Body of pancreas (tissue), 4 donors: ENCODE measurements at regions not wholly inside any gene's neighbourhood (a gene's known extent, or its start where the extent isn't known, plus 50 kb on each side); places are given as distances from the start of the nearest gene placed in this dataset.

Experiments used
- ATAC-seq: fragments of 150-250 bp; one replicate; pipeline ENCODE4 v1.9.1; 2016
- DNase-seq, 4 donors: peaks; one replicate each; pipeline ENCODE4 v3.0.0-alpha.2; 2019
- H3K27ac ChIP-seq, 4 donors: fragments of 200-600 bp; sonication (generic); 1 replicate in 3 of 4; 2 replicates in 1 of 4; pipeline versions ENCODE4 v1.5.1 to v1.6.1; 2016 to 2019; ENCODE audit warnings: mild to moderate bottlenecking in 1 of 4, mixed read lengths in 1 of 4, moderate library complexity in 1 of 4
- H3K27me3 ChIP-seq, 2 donors: fragments of 200-600 bp; sonication (generic); one replicate each; pipeline ENCODE4 v1.6.0; 2016; ENCODE audit warnings: mild to moderate bottlenecking in 1 of 2
- H3K36me3 ChIP-seq, 2 donors: fragments of 200-600 bp; sonication (generic); replicated peaks in 1 of 2; 2 replicates each; pipeline ENCODE4 v1.5.1; 2016; ENCODE audit warnings: low read depth in 2 of 2; ENCODE audit not compliant: insufficient read depth in 1 of 2
- H3K4me1 ChIP-seq: fragments of 200-600 bp; sonication (generic); one replicate; pipeline ENCODE4 v1.6.0; 2016
- H3K4me3 ChIP-seq, 2 donors: fragments of 200-600 bp; sonication (generic); 1 replicate in 1 of 2; 2 replicates in 1 of 2; pipeline ENCODE4 v1.5.1; 2016 to 2019
- H3K9me3 ChIP-seq, 3 donors: fragments of 200-600 bp; sonication (generic); 1 replicate in 2 of 3; 2 replicates in 1 of 3; pipeline ENCODE4 v1.5.1; 2016
- CTCF ChIP-seq, 7 experiments: fragments of 450-650 bp in 4 of 7; fragments of 200-600 bp in 3 of 7; sonication (generic) in 3 of 7; IDR thresholded peaks; one replicate each; pipeline ENCODE4 v1.5.1; 2016 to 2019; ENCODE audit warnings: antibody characterized with exemption in 7 of 7
- POLR2A ChIP-seq, 3 donors: fragments of 450-650 bp; IDR thresholded peaks; one replicate each; pipeline ENCODE4 v1.6.1; 2016; ENCODE audit warnings: antibody characterized with exemption in 3 of 3, mild to moderate bottlenecking in 2 of 3
- WGBS, 2 donors: methylation state at CpG; one replicate each; pipeline ENCODE4 v1.1.5; 2017; 5-methylcytosine and 5-hydroxymethylcytosine counted together
- intact Hi-C: fragments of 100-400 bp; cut with DNase I; formaldehyde crosslinking; loops from one replicate; pipeline ENCODE4 v1.15.1; 2023

GRCh38 chr3:190762801-190763200 is 99.7 kb downstream of the GMNC start:
- Histone ChIP-seq H3K27ac (no peak overlapping the region), H3K4me1 (no peaks in the 10 kb centered on the region), H3K36me3 (no peaks in the 10 kb centered on the region), H3K27me3 (no peaks in the 10 kb centered on the region), H3K4me3 (no peak overlapping the region), H3K9me3 (no peaks in the 10 kb centered on the region)
- ATAC-seq = no peak
- TF ChIP-seq POLR2A (IDR thresholded peaks at IDR 0.05) (no peak), CTCF (IDR thresholded peaks at IDR 0.05) (no peak)
- intact Hi-C loops = no loop called here
- 45 to 55% methylated on average over 2 of the region's 2 CpGs for WGBS, 2 donors
- DNase-seq = no peak

GRCh38 chr3:190747571-190747970 is 114.9 kb downstream of the GMNC start:
- H3K4me1 ChIP-seq = no peaks in the 10 kb centered on the region
- TF ChIP-seq CTCF (IDR thresholded peaks at IDR 0.05) (no peak), POLR2A (IDR thresholded peaks at IDR 0.05) (no peak)
- WGBS, 2 donors = 64 to 74% methylated on average over 1 of the region's 1 CpG
- no peaks in the 10 kb centered on the region for H3K9me3 ChIP-seq
- ATAC-seq (no peak), DNase-seq (no peak)
- no peaks in the 10 kb centered on the region for H3K36me3 ChIP-seq
- no peak overlapping the region for H3K27ac ChIP-seq
- intact Hi-C loops = no loop called here
- H3K4me3 ChIP-seq = no peak overlapping the region
- H3K27me3 ChIP-seq = no peaks in the 10 kb centered on the region

DNA sequence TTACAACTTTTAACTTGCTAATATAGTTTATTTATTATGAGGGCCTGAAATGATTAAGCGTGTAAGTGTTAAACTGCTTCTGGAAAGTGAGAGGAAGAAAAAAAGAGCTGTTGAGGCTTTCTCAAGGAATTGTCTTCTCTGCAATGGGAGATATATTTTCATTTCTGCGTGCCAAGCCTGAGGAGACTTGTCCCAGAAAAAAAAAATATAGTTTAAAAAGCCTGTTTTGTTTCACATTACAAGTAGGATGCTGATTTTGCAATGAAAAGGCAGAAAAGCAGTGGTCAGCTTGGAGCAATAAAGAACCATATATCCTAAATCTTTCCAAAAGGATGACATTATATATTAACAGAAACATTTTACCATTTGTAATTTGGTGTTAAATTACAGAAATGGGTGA is 115.5 kb downstream of the GMNC start:
- no peak for ATAC-seq
- Histone ChIP-seq H3K4me3 (no peak overlapping the region), H3K4me1 (no peaks in the 10 kb centered on the region), H3K27ac (no peak overlapping the region), H3K27me3 (no peaks in the 10 kb centered on the region), H3K9me3 (no peaks in the 10 kb centered on the region), H3K36me3 (no peaks in the 10 kb centered on the region)
- 71 to 83% methylated on average over 2 of the region's 2 CpGs for WGBS, 2 donors
- no peak for DNase-seq
- no peak for TF ChIP-seq POLR2A (IDR thresholded peaks at IDR 0.05)
- no peak for TF ChIP-seq CTCF (IDR thresholded peaks at IDR 0.05)
- intact Hi-C loops = no loop called here

GRCh38 chr3:190746531-190746930 is 116.0 kb downstream of the GMNC start:
- no peaks in the 10 kb centered on the region for H3K36me3 ChIP-seq
- ATAC-seq (no peak), DNase-seq (no peak)
- intact Hi-C loops = no loop called here
- H3K27ac ChIP-seq = no peak overlapping the region
- TF ChIP-seq CTCF (IDR thresholded peaks at IDR 0.05) = no peak
- no peak for TF ChIP-seq POLR2A (IDR thresholded peaks at IDR 0.05)
- H3K4me1 ChIP-seq = no peaks in the 10 kb centered on the region
- H3K27me3 ChIP-seq = no peaks in the 10 kb centered on the region
- H3K9me3 ChIP-seq = no peaks in the 10 kb centered on the region
- no peak overlapping the region for H3K4me3 ChIP-seq
- 77 to 81% methylated on average over 3 of the region's 3 CpGs for WGBS, 2 donors

DNA sequence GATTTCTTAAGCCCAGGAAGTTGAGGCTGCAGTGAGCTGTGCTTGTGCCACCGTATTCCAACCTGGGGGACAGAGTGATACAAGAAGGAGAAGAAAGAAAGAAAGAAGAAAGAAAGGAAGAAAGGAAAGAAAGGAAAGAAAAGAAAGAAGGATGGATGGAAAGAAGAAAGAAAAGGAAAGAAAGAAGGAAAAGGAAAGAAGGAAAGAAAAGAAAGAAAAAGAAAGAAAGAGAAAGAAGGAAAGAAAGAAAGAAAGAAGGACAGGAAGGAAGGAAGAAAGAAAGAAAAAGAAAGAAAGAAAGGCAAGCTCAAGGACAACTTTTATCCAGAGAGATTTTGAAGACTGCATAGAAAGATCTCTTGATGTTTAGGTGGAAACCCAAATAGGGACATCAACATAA is 120.7 kb downstream of the GMNC start:
- no peak for DNase-seq
- H3K4me3 ChIP-seq = no peak overlapping the region
- H3K27ac ChIP-seq = no peak overlapping the region
- intact Hi-C loops = no loop called here
- 59 to 67% methylated on average over 1 of the region's 1 CpG for WGBS, 2 donors
- ATAC-seq = no peak
- no peaks in the 10 kb centered on the region for H3K4me1 ChIP-seq
- H3K9me3 ChIP-seq = no peaks in the 10 kb centered on the region
- TF ChIP-seq CTCF (IDR thresholded peaks at IDR 0.05) (no peak), POLR2A (IDR thresholded peaks at IDR 0.05) (no peak)
- H3K27me3 ChIP-seq = no peaks in the 10 kb centered on the region
- H3K36me3 ChIP-seq = no peaks in the 10 kb centered on the region
